SK-N-SH (cell line): ENCODE measurements at regions not wholly inside any gene's neighbourhood (a gene's known extent, or its start where the extent isn't known, plus 50 kb on each side); places are given as distances from the start of the nearest gene placed in this dataset.

Experiments used
- CTCF ChIA-PET: fragments of 300-600, 350-600 bp; formaldehyde crosslinking; extraction: SDS; loops from one replicate; lab custom pipeline; 2021; lab: Yijun Ruan, JAX
- POLR2A ChIA-PET: fragments of 350-600 bp; sonication (Branson Sonifier 250); formaldehyde crosslinking; extraction: SDS; loops from one replicate; lab custom pipeline; 2020; ENCODE audit warnings: antibody characterized with exemption, inconsistent platforms; lab: Yijun Ruan, JAX
- DNase-seq: peaks from one replicate; pipeline ENCODE4 v3.0.0; 2012
- H2AFZ ChIP-seq: fragments of 200-600 bp; sonication (generic); 2 replicates; pipeline ENCODE4 v1.8.1; 2016; ENCODE audit warnings: antibody characterized with exemption, mild to moderate bottlenecking, low read depth
- H3F3A ChIP-seq: fragments of 200-600 bp; sonication (generic); replicated peaks from 2 replicates; pipeline ENCODE3; 2016; ENCODE audit warnings: antibody characterized with exemption, mild to moderate bottlenecking; ENCODE audit not compliant: insufficient read depth
- H3K27ac ChIP-seq, 2 experiments: fragments of 200-500 bp in 1 of 2; fragments of 200-600 bp in 1 of 2; sonication (Bioruptor generic) in 1 of 2; sonication (generic), shearing (Covaris generic) in 1 of 2; 2 replicates each; pipeline versions ENCODE4 v1.5.1 to v1.6.1; 2014 to 2016; ENCODE audit warnings: low read depth in 2 of 2, inconsistent platforms in 1 of 2, low read length in 1 of 2, mild to moderate bottlenecking in 1 of 2, mixed read lengths in 1 of 2
- H3K27me3 ChIP-seq: fragments of 200-600 bp; sonication (generic), shearing (Covaris generic); 2 replicates; pipeline ENCODE4 v1.6.1; 2016; ENCODE audit warnings: mixed run types; ENCODE audit not compliant: insufficient read depth
- H3K36me3 ChIP-seq, 2 experiments: fragments of 200-500 bp in 1 of 2; fragments of 200-600 bp in 1 of 2; sonication (Bioruptor generic) in 1 of 2; sonication (generic) in 1 of 2; replicated peaks in 1 of 2; 2 replicates each; pipeline versions ENCODE3 to v1.5.1; 2014 to 2016; ENCODE audit warnings: low read length in 1 of 2, mild to moderate bottlenecking in 1 of 2; ENCODE audit not compliant: insufficient read depth in 2 of 2, control insufficient read depth in 1 of 2
- H3K4me1 ChIP-seq, 2 experiments: fragments of 200-500 bp in 1 of 2; fragments of 200-600 bp in 1 of 2; sonication (Bioruptor generic) in 1 of 2; sonication (generic), shearing (Covaris generic) in 1 of 2; 2 replicates each; pipeline versions ENCODE4 v1.5.1 to v1.6.1; 2014 to 2016; ENCODE audit warnings: low read depth in 1 of 2, low read length in 1 of 2, mixed run types in 1 of 2; ENCODE audit not compliant: insufficient read depth in 2 of 2, control insufficient read depth in 1 of 2
- H3K4me2 ChIP-seq: fragments of 200-600 bp; sonication (generic), shearing (Covaris generic); 2 replicates; pipeline ENCODE4 v1.6.1; 2017; ENCODE audit warnings: mixed run types
- H3K4me3 ChIP-seq, 2 experiments: fragments of 200-500 bp in 1 of 2; fragments of 200-600 bp in 1 of 2; sonication (Bioruptor generic) in 1 of 2; sonication (generic), shearing (Covaris generic) in 1 of 2; 2 replicates each; pipeline versions ENCODE4 v1.5.1 to v1.8.1; 2014 to 2016; ENCODE audit warnings: low read depth in 2 of 2, inconsistent platforms in 1 of 2, low read length in 1 of 2, mild to moderate bottlenecking in 1 of 2, mixed read lengths in 1 of 2, moderate library complexity in 1 of 2
- H3K79me2 ChIP-seq: fragments of 200-600 bp; sonication (generic); 2 replicates; pipeline ENCODE4 v1.8.1; 2017; ENCODE audit warnings: mild to moderate bottlenecking; ENCODE audit not compliant: insufficient read depth
- H3K9ac ChIP-seq: fragments of 200-600 bp; sonication (generic); 2 replicates; pipeline ENCODE4 v1.6.1; 2017; ENCODE audit warnings: mixed run types
- H3K9me2 ChIP-seq: fragments of 200-600 bp; sonication (generic); 2 replicates; pipeline ENCODE4 v1.6.1; 2017; ENCODE audit warnings: mixed run types
- H3K9me3 ChIP-seq: fragments of 200-600 bp; sonication (generic); 2 replicates; pipeline ENCODE4 v1.6.1; 2017; ENCODE audit warnings: mixed run types, mild to moderate bottlenecking, moderate library complexity
- H4K20me1 ChIP-seq: fragments of 200-600 bp; sonication (generic); 2 replicates; pipeline ENCODE4 v1.6.1; 2017; ENCODE audit warnings: mild to moderate bottlenecking, mixed run types; ENCODE audit not compliant: insufficient read depth
- CHD2 ChIP-seq: fragments of 150-350 bp; IDR thresholded peaks from 2 replicates; pipeline ENCODE4 v1.6.1; 2018; ENCODE audit warnings: low read length; ENCODE audit not compliant: partially characterized antibody
- EP300 ChIP-seq, 2 experiments: IDR thresholded peaks; 2 replicates each; pipeline versions ENCODE4 v1.4.0 to v1.6.1; 2012; ENCODE audit warnings: borderline replicate concordance in 1 of 2, low read depth in 1 of 2, low read length in 1 of 2
- EZH2phosphoT487 ChIP-seq: fragments of 200-600 bp; sonication (generic); IDR thresholded peaks from 2 replicates; pipeline ENCODE4 v1.6.1; 2017; ENCODE audit warnings: low read depth, mixed run types, mild to moderate bottlenecking, antibody characterized with exemption, moderate library complexity, borderline replicate concordance
- FOSL2 ChIP-seq: IDR thresholded peaks from 2 replicates; pipeline ENCODE4 v1.4.0; 2012; ENCODE audit warnings: low read depth, mild to moderate bottlenecking, moderate library complexity, borderline replicate concordance
- FOXJ3 ChIP-seq: sonication (generic); formaldehyde crosslinking; IDR thresholded peaks from 2 replicates; pipeline ENCODE4 v1.5.1; 2020; ENCODE audit warnings: mild to moderate bottlenecking, missing genetic modification reagents
- FOXM1 ChIP-seq: IDR thresholded peaks from 2 replicates; pipeline ENCODE4 v1.4.0; 2012; ENCODE audit warnings: low read depth, mild to moderate bottlenecking
- GABPA ChIP-seq: IDR thresholded peaks from 2 replicates; pipeline ENCODE4 v1.4.0; 2012; ENCODE audit warnings: low read depth, mild to moderate bottlenecking
- GATA2 ChIP-seq: sonication (generic); formaldehyde crosslinking; IDR thresholded peaks from 2 replicates; pipeline ENCODE4 v1.5.0; 2020; ENCODE audit warnings: mild to moderate bottlenecking, missing genetic modification reagents
- JUND ChIP-seq: IDR thresholded peaks from 2 replicates; pipeline ENCODE4 v1.4.0; 2012
- MAX ChIP-seq: IDR thresholded peaks from 2 replicates; pipeline ENCODE4 v1.4.0; 2012; ENCODE audit warnings: low read depth
- MEF2A ChIP-seq: IDR thresholded peaks from 2 replicates; pipeline ENCODE4 v1.4.0; 2012; ENCODE audit warnings: low read depth, borderline replicate concordance
- MXI1 ChIP-seq: IDR thresholded peaks from 2 replicates; pipeline ENCODE4 v1.6.1; 2012; ENCODE audit warnings: mild to moderate bottlenecking, low read depth, low read length, improper control_type of control experiment
- NFIC ChIP-seq: IDR thresholded peaks from 2 replicates; pipeline ENCODE4 v1.4.0; 2012; ENCODE audit warnings: borderline replicate concordance
- NRF1 ChIP-seq: IDR thresholded peaks from 2 replicates; pipeline ENCODE4 v1.6.1; 2012; ENCODE audit warnings: low read depth, mild to moderate bottlenecking, low read length
- RAD21 ChIP-seq: IDR thresholded peaks from 2 replicates; pipeline ENCODE4 v1.6.1; 2012; ENCODE audit warnings: mild to moderate bottlenecking, low read length
- RCOR1 ChIP-seq: fragments of 150-350 bp; IDR thresholded peaks from 2 replicates; pipeline ENCODE4 v1.6.1; 2017; ENCODE audit warnings: antibody characterized with exemption, low read length
- RFX5 ChIP-seq: IDR thresholded peaks from 2 replicates; pipeline ENCODE4 v1.6.1; 2012; ENCODE audit warnings: mild to moderate bottlenecking, improper control_type of control experiment, low read length
- RXRA ChIP-seq: IDR thresholded peaks from 2 replicates; pipeline ENCODE4 v1.4.0; 2012; ENCODE audit warnings: low read depth, mild to moderate bottlenecking, borderline replicate concordance
- SIN3A ChIP-seq: IDR thresholded peaks from 2 replicates; pipeline ENCODE4 v1.6.1; 2012; ENCODE audit warnings: low read depth, mild to moderate bottlenecking, low read length, moderate library complexity, borderline replicate concordance
- SMC3 ChIP-seq: IDR thresholded peaks from 2 replicates; pipeline ENCODE4 v1.6.1; 2012; ENCODE audit warnings: low read depth, low read length, improper control_type of control experiment
- TCF12 ChIP-seq: IDR thresholded peaks from 2 replicates; pipeline ENCODE4 v1.4.0; 2012
- TEAD4 ChIP-seq: IDR thresholded peaks from 2 replicates; pipeline ENCODE4 v1.4.0; 2012; ENCODE audit warnings: mild to moderate bottlenecking, borderline replicate concordance; ENCODE audit not compliant: insufficient read depth
- USF1 ChIP-seq: IDR thresholded peaks from 2 replicates; pipeline ENCODE4 v1.4.0; 2012; ENCODE audit warnings: low read depth, borderline replicate concordance
- USF2 ChIP-seq: fragments of 150-350 bp; IDR thresholded peaks from 2 replicates; pipeline ENCODE4 v1.6.1; 2017; ENCODE audit warnings: antibody characterized with exemption, low read length, low read depth, borderline replicate concordance
- WGBS: methylation state at CpG from one replicate; pipeline ENCODE4 v1.1.6; 2017; ENCODE audit warnings: low lambda C conversion rate; 5-methylcytosine and 5-hydroxymethylcytosine counted together

GRCh38 chr10:131778842-131779241 is 122.0 kb upstream of the PPP2R2D start:
- ChIA-PET POLR2A (no interaction called here), CTCF (no interaction called here)
- Histone ChIP-seq H3K27ac (no peak overlapping the region), H4K20me1 (no peaks in the 10 kb centered on the region), H3K9me3 (no peaks in the 10 kb centered on the region), H3K79me2 (no peaks in the 10 kb centered on the region), H3K27me3 (no peaks in the 10 kb centered on the region), H3K36me3 (no peaks in the 10 kb centered on the region), H3K4me1 (no peaks in the 10 kb centered on the region; a peak in 1 of 4 replicates), H3F3A (no peaks in the 10 kb centered on the region), H3K4me3 (no peak overlapping the region), H2AFZ (no peak overlapping the region), H3K9ac (no peak overlapping the region), H3K9me2 (no peaks in the 10 kb centered on the region), H3K4me2 (no peak overlapping the region)
- DNase-seq, result no peak
- TF ChIP-seq MEF2A (no peak), MXI1 (no peak), FOXM1 (no peak), RCOR1 (no peak), TEAD4 (no peak), RXRA (no peak), FOXJ3 (CRISPR knock-in tag) (no peak), JUND (no peak), FOSL2 (no peak), RAD21 (no peak), USF1 (no peak), CHD2 (no peak)
- WGBS, result 5% methylated on average over 8 of the region's 8 CpGs

GRCh38 chr10:131779661-131780394 is 121.0 kb upstream of the PPP2R2D start:
- no peak for TF ChIP-seq NRF1
- TF ChIP-seq TEAD4, result no peak
- no peak for TF ChIP-seq MAX
- no peak for TF ChIP-seq EZH2phosphoT487
- no peak for TF ChIP-seq SIN3A
- TF ChIP-seq TCF12, result no peak
- TF ChIP-seq GABPA, result no peak
- TF ChIP-seq NFIC, result no peak
- TF ChIP-seq EP300 (IDR thresholded peaks at IDR 0.05; ENCODE audit: borderline replicate concordance in 1 of 2, low read depth in 1 of 2, low read length in 1 of 2), result no peak
- no peak for TF ChIP-seq SMC3
- no peak for TF ChIP-seq CHD2
- no peak for TF ChIP-seq GATA2 (CRISPR knock-in tag)
- no peak for TF ChIP-seq USF2
- no peak for TF ChIP-seq USF1
- TF ChIP-seq RFX5, result no peak
- no peak for TF ChIP-seq FOXJ3 (CRISPR knock-in tag)
- no peak for TF ChIP-seq RXRA
- TF ChIP-seq MEF2A, result no peak
- TF ChIP-seq FOXM1, result no peak
- TF ChIP-seq, all 33 proteins: peak for 0
- whole genome bisulfite sequencing, result 13% methylated on average over 5 of the region's 10 CpGs
- Histone ChIP-seq H3K27me3 (no peaks in the 10 kb centered on the region), H3K4me1 (no peaks in the 10 kb centered on the region), H3K27ac (no peak overlapping the region), H2AFZ (no peak overlapping the region), H3K9ac (no peak overlapping the region), H3K9me2 (no peaks in the 10 kb centered on the region), H3K4me3 (no peak overlapping the region), H3F3A (no peaks in the 10 kb centered on the region), H3K36me3 (no peaks in the 10 kb centered on the region), H3K4me2 (no peak overlapping the region), H3K79me2 (no peaks in the 10 kb centered on the region), H3K9me3 (no peaks in the 10 kb centered on the region), H4K20me1 (no peaks in the 10 kb centered on the region)
- ChIA-PET CTCF (interaction anchor here (1.0 kb wide), 1 partner anchor 9 kb away, joined by 6 read pairs; no protein-coding TSS in a partner anchor), POLR2A (no interaction called here)
- no peak for DNase-seq
